Stomach (tissue), 4 donors: ENCODE measurements at regions not wholly inside any gene's neighbourhood (a gene's known extent, or its start where the extent isn't known, plus 50 kb on each side); places are given as distances from the start of the nearest gene placed in this dataset.

Experiments
- CTCF ChIP-seq, 7 experiments: fragments of 450-650 bp in 4 of 7; fragments of 200-600 bp in 3 of 7; sonication (generic) in 3 of 7; IDR thresholded peaks; one replicate each; pipeline ENCODE4 v1.5.1; 2016 to 2019; ENCODE audit warnings: antibody characterized with exemption in 7 of 7, control low read depth in 2 of 7, mild to moderate bottlenecking in 1 of 7
- EP300 ChIP-seq: sonication (generic); formaldehyde crosslinking; IDR thresholded peaks from one replicate; pipeline ENCODE4 v1.6.1; 2017; ENCODE audit warnings: antibody characterized with exemption

- no peak for TF ChIP-seq EP300
- TF ChIP-seq CTCF (IDR thresholded peaks at IDR 0.05), result no peak
These were observed 80.9 kb upstream of the ABCB5 start for GRCh38 chr7:20534543-20534942.
